NCI-H226 (cell line): ENCODE measurements at regions not wholly inside any gene's neighbourhood (a gene's known extent, or its start where the extent isn't known, plus 50 kb on each side); places are given as distances from the start of the nearest gene placed in this dataset.

ENCODE experiments used
- DNase-seq: peaks from one replicate; pipeline ENCODE4 v3.0.0-alpha.2; 2015

DNA sequence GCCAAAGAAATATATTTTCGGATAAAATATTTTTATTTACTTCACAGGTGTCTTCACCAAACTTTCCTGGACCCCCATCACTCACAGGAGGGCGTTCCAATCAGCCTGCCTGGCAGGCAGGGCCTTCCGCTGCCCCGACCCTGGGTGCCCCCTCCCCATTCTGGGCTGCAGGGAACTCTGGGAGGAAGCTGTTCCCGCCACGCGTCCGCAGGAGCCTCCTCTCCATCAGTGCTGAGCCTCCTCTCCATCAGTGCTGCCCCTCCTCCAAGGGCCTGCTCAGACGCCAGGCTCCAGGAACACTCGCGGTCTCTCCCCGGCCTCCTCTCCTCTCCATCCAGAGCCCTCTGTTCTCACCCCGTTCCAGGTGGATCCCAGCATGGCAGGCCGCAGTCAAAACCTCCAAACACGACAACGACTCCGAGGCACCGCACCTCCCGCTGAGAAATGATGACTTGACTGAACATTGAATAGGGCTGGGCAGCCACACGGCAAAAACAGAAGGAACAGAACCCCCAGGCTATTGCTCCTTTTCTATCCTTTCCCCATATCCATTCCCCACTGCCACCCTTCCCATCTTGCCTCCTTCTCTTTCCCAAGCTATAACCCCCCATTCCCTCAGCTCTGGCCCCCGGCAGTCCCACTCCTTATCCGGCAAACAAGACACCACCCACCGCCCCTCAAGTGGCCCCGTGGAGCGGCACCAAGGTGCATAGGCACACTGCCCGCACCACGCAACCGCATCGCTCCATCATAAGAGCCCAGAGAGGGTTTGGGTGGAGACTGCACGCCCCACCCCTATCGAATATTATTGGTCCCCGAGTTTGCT, 268.6 kb upstream of the RAB6C start:
- DNase-seq = no peak

DNA sequence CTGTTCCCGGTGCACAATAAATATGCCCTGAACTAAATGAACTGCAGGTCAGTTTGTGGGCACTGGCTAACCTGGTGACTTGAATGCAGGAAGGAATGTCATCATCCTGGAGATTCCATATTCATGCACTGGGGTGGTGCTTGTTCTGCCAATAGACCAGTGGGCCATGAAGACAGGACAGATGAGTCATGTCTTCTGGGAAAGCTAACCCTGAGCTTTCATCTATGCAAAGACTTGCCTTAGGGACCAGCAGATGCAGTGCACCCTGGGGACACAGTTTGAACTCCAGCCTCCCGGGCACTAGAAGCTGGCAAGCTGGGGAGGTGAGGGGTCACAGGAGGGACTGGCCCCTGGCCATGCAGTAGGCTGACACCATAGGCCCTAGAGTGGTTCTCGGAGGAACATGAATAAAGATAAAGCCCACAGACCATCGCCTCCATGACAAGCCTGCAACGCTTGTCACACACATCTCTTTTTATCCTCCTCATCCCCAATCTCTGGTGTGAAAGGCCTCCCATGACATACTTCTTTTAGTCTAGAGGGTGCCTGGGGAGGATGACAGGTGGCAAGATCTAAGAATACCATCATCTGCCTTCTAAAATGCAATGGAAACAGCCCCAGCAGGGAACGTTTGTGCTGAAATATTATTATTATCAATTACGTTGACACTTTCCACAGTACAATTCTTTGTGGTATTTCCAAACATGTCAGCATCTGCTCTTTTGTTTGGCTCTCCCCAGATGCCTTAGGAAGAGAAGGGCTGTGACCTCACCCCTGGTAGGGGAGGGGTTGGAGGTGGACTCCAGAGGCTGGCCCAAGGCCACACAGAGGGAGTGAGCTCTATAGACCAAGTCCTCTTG, 267.4 kb upstream of the RAB6C start:
- DNase-seq = no peak

DNA sequence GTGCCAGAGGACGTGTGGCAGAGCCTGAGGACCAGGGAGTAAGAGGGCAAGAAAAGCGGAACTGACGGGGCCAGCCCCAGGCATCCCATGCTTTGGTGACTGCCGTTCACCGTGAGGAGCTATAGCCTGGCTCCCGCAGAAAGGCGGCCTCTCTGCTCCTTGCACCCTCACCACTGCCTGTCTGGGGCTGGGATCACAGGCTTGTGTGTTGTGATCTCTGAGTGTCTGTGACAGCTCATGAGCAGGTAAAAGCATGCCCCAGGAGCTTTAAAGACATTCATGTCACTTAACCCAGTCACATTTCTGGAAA, 266.8 kb upstream of the RAB6C start:
- no peak for DNase-seq

DNA sequence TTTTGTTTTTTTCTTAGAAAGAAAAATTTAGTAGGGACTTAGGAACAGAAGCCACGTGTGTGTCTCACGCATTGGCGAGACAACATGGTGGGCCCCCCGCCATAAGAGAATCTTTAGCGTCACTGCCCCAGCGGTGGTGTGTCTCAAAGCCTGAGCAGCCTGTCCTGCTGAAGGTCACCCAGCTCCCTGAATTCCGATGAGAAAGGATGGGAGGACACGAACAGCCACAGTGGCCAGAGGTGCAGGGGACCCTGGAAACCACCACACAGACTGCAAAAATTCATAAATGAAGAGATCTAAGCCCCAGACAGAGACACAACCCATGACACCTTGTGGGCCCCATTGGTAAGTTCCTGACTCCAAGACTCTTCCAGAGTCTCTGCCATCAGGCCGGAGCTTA, 266.1 kb upstream of the RAB6C start:
- DNase-seq = no peak

- no peak for DNase-seq
Measured at GRCh38 chr2:129716781-129717559, 262.5 kb upstream of the RAB6C start.

- DNase-seq = no peak
Measured at GRCh38 chr2:129717560-129718130, 261.8 kb upstream of the RAB6C start.

DNA sequence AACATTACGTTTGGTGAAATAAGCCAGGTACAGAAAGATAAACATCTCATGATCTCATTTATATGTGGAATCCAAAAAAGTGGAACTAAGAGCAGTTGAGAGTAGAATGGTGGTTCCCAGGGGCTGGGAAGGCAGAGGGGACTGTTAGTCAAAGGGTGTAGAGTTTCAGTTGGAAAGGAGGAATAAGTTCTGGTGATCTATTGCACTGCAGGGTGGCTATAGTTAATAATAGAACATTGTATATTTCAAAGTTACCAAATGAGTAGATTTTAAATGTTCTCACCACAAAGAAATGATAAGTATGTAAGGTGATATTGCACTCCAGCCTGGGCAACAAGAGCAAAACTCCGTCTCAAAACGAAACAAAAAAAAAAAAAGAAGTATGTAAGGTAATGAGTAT, 260.1 kb upstream of the RAB6C start:
- no peak for DNase-seq

GRCh38 chr2:129720360-129720759, 259.1 kb upstream of the RAB6C start:
- no peak for DNase-seq

DNA sequence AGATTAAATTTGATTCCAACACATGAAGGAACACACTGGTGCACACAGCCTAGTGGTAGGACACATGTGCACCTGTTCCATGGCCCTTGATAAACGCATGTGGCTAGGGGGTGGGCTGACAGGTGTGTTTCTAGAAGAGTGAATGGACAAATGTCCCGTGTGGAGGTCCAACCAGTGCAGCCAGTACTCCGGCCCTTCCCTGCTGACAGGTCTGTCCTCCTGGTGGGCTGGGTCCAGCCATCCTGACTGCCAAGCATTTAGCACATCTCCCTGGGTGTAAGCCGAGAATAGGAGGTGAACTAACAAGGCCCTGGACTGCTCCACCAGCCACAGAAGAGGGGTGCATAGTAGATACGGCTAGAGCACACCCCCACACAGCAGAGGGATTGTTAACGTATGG, 258.7 kb upstream of the RAB6C start:
- DNase-seq = no peak

DNA sequence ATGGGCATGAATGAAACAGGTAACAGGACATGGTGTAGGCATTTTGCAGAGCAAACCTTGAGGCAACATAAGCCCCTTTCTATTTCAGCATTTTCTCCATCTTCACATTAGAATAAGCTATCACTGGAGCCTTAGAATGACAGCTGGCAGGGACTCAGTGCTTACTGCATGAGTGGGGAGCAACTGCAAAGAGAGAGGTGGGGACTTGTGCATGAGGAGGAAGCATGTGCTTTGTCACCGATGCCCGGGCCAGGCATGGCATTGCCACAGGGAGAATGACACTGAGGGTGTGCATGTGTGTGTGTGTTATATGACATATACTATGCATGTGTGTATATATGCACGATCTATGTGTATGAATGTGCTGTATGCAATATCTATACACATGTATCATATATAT, 258.2 kb upstream of the RAB6C start:
- no peak for DNase-seq

DNA sequence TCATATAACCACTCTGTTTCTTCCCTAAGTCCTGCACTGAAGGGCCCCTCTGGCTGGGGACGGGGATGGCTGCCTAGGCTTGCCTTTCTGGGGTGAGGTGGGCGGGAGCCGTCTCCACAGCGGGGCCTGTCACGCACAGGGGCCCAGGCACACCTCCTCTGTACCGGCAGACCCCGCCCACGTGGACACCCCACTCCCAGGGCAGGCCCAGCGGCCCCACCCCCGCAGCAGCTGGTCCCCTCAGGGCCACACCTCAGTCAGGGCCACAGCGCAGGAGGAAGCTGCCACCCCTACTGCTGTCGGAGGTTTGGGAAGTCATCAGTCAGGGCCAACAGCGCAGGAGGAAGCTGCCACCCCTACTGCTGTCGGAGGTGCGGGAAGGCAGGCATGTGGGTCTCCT, 257.6 kb upstream of the RAB6C start:
- DNase-seq = no peak

DNA sequence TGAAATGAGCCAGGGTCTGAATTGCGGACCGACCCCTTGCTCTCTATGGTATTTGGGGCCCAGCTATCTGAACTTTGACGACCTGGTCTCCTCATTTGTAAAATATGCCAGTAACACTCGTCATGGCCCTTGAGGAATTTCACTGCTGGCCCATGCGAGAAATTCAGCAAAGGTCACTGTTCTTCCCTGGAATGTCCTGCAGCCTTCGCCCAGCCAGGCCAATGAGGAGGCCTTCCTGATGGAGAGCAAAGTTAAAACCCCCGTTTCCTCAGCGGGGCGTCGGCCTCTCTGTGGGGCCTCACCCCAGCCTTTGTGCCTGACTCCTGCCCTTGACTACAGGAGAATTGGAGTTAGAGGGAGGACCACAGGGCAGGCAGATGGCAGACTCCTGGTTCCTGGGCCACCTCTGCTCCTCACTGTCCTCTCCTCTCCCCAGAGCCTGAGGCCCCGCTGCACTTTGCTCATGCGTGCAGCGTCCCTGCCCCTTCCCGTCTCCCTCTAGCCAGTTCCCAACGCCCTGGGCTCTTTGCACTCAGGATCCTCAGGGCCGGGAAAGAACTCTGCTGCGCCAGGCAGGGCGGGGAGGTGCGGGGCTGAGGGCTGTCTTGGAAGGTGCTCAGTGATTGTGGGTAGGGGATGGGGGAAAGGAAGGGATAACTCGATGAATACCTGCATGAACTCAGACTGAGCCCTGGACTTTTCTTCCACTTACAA, 257.0 kb upstream of the RAB6C start:
- no peak for DNase-seq

GRCh38 chr2:129723277-129724020, 256.0 kb upstream of the RAB6C start:
- DNase-seq = no peak

GRCh38 chr2:129724021-129724757, 255.3 kb upstream of the RAB6C start:
- DNase-seq = no peak

DNA sequence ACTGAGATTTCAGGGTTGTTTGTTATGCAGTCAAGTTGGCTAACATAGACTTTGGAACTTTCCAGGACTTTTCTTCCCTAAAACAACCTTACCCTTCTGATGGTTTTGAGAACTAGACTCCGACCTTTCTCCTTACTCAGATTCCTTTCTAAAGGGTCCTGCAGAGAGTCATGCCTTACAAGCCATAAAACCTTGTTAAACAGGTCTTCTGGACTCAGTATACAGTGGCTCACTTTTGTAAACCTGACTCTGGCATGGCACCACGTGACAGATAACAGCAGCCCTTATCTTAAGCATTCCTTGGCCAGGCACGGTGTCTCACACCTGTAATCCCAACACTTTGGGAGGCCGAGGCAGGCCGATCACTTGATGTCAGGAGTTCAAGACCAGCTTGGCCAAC, 253.2 kb upstream of the RAB6C start:
- no peak for DNase-seq

GRCh38 chr2:129727286-129727685, 252.2 kb upstream of the RAB6C start:
- no peak for DNase-seq

DNA sequence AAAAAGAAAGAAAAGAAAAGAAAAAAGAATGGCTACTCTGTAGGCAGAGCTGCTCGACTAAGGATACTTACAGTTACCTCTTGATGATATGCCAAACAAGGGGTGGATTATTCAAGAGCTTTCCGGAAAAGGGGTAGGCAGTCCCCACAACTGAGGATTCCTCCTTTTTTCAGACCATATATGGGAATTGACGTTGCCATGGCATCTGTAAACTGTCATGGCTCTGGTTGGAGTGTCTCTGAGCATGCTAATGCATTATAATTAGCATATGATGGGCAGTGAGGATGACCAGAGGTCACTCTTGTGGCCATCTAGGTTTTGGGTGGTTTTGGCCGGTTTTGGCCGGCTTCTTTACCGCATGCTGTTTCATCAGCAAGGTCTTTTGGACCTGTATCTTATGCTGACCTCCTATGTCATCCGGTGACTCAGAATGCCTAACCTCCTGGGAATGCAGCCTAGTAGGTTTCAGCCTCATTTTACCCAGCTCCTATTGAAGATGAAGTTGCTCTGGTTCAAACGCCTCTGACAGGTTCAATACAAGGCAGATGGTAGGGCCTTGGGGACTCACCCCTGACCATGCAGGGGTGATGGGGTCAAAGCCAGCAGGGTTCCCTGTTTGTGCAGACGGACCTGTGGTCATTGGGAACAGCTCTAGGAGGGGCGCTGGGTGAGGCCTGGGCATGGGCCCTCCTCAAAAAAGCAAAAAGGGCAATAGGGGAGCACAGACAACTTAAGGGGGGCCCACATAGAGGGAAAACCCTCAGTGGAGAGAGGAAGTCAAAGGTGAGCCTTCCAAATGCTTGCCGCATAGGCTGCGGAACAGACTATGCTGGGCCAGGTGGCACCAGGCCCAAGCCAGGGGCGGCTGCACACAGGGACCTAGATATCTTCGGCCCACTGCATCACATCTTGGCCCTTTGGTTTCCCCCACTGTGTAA, 251.2 kb upstream of the RAB6C start:
- DNase-seq = no peak

DNA sequence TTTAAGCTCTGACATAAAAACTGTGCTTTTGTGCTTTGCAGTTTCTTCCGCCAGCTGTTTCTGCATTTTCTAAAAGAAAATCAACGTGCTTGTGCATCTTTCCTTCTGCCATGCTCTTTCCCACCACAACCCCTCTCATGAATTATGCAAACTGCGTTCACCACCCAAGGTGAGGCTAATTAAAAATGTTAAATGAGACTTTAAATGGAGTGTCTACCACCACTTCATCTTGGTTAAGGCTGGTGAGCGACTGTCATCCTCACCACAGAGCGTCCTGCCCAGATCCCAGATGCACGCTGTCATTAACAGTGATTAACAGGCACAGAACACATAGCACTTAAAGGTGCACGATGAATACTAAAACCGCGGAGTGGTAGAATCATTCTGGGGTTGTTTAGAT, 250.5 kb upstream of the RAB6C start:
- no peak for DNase-seq

DNA sequence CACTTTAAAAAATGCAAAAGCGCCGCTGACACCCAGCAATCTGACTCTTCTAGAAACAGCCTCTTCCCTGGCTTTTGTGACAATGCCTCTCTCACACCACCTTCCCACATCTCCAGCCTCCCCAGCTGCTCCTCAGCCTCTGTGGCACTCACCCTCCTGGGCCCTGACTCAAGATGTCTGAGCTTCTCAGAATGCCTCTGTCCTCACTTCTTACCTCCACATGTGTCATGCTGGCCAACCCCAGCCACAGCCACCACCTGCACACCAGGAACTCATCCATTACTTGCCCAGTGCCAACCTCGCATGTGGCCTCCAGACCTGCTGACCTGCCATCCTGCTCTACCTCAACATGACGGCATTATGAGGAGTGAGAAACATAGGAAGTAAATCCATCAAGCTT, 249.8 kb upstream of the RAB6C start:
- DNase-seq = no peak

- DNase-seq = no peak
Measured at GRCh38 chr2:129730979-129731378, 248.5 kb upstream of the RAB6C start.
